ENCODE measurements at regions not wholly inside any gene's neighbourhood (a gene's known extent, or its start where the extent isn't known, plus 50 kb on each side); places are given as distances from the start of the nearest gene placed in this dataset.

GRCh38 chr14:99095369-99095768 is 176.6 kb downstream of the BCL11B start:
- DNase-seq (ENCODE audit: low spot score), result no peak

GRCh38 chr14:99098199-99098598 is 173.8 kb downstream of the BCL11B start:
- DNase-seq (ENCODE audit: low spot score), result no peak

GRCh38 chr14:99099051-99099787 is 172.8 kb downstream of the BCL11B start:
- no peak for DNase-seq (ENCODE audit: low spot score)

- no peak for DNase-seq (ENCODE audit: low spot score)
These were observed 171.3 kb downstream of the BCL11B start for GRCh38 chr14:99100497-99101270.

GRCh38 chr14:99101855-99102461 is 170.0 kb downstream of the BCL11B start:
- no peak for DNase-seq (ENCODE audit: low spot score)

- no peak for DNase-seq (ENCODE audit: low spot score)
These were observed 155.2 kb downstream of the BCL11B start for GRCh38 chr14:99116741-99117295.

GRCh38 chr14:99117671-99118045 is 154.3 kb downstream of the BCL11B start:
- DNase-seq (ENCODE audit: low spot score), result no peak

- peak; percentile 23 for DNase-seq (ENCODE audit: low spot score)
These were observed 153.8 kb downstream of the BCL11B start for GRCh38 chr14:99118046-99118721.

GRCh38 chr14:99118946-99119345 is 153.1 kb downstream of the BCL11B start:
- DNase-seq (ENCODE audit: low spot score), result no peak
